NCI-H1105 (cell line): ENCODE measurements at regions not wholly inside any gene's neighbourhood (a gene's known extent, or its start where the extent isn't known, plus 50 kb on each side); places are given as distances from the start of the nearest gene placed in this dataset.

Experiments used
- DNase-seq: peaks from one replicate; lab custom pipeline; 2025; lab: John Stamatoyannopoulos, UW

DNA sequence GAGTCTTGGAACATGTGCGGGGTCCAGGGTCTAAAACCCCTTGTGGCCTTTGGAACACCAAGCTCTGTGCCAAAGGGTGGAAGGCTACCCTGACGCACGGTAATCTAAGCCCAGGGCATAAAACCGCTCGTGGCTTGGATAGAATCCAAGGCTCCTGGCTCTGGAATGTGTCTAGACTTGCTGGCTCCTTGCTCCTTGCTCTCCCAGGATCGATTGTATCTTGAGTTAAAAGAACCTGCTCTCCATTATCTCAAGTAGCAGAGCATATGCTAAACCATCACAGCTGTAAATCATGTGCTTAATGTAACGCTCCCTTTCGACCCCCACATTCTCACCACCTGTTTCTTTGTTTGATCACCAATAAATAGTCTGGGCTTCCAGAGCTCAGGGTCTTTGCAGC is 50.3 kb downstream of the TLCD4 start:
- peak; percentile 31 for DNase-seq

GRCh38 chr1:95168028-95168427 is 50.9 kb downstream of the TLCD4 start:
- DNase-seq: no peak

GRCh38 chr1:95168761-95169351 is 51.7 kb downstream of the TLCD4 start:
- no peak for DNase-seq

DNA sequence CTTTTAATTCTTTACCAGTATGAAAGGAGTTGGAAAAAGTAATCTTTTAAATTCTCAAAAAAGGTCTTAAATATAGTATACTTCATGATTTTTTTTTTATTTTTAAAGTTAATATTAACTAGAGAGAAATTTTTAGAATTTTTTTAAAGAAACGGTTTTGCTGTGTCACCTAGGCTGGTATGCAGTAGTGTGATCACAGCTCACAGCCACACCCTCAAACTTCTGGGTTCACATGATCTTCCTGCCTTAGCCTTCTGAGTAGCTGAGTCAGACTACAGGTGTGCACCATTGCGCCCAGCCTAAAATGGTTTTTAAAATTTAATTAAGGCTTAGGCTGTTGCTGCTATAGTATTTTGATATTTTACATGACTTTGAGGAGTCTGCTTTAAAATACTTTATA is 52.4 kb downstream of the TLCD4 start:
- DNase-seq: no peak

DNA sequence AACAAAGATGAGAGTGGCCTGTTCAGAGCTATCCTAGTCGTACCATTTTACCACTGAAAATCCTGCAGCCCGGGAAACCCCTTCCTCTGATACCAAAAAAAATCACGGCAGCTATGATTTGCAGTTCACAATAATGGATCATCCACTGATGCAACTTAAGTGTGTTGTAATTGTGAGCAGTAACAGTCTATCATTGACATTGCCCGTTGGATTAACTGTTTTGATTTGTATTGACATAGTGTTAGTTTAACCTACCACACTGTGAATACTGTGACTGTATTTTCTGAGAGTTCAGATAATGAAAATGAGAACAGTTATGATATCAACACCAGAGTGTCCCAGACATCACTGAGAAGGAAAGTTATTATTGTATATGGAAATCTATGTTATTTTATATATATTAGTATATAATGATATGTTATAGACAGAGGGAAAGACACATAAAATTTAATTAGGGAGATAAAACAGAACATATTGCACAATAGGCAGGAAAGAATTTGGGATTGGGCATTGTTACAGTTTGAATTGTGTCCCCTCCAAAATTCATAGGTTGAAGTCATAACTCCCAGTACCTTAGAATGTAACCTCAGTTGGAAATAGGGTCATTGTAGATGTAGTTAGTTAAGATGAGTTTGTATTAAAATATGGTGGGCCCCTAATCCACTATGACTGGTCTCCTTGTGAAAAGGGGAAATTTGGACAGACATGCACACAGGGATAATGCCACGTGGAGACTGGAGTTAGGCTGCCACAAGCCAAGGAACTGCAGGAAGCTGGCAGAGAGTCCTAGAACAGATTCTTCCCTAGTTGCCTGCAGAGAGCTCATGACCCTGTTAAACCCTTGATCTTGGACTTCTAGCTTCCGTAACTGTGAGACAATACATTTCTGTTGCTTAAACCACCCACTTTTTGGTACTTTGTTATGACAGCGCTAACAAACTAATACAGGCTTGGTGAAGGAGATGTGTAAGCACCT is 54.4 kb downstream of the TLCD4 start:
- DNase-seq: no peak

GRCh38 chr1:95176861-95177260 is 57.1 kb upstream of the RWDD3 start:
- no peak for DNase-seq

DNA sequence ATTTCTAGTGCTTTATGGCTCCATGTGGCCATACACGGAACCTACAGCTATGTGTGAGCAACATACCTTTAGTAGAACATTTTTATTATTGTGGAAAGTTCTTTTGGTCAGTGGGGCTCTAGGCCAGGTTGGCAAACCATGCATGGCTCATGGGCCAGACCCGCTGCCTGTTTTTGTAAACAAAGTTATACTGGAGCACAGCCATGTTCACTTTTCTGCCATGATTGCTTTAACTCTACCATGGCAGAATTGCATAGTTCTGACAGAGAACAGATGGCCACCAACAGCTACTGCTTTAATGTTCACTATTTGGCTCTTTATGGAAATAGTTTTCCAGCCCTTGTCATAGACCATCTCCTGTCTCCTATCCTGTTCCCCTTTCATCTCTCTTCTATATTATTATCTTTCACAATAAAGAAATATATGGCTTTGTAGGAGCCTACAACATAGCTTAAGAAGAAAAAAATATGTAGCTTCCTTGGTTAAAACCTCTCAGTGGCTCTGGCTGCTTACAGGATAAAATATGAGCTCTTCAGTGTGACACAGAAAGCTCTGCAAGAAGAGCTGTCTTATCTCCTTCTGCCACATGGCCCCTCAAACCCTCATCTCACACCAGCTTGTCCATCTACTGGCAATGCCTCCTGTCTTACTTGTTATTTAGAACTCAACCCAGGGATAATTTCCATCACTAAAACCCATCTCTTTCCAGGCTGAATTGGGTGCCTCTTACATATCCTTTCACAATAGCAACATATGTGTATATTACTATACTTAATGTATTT is 54.6 kb upstream of the RWDD3 start:
- DNase-seq: no peak

DNA sequence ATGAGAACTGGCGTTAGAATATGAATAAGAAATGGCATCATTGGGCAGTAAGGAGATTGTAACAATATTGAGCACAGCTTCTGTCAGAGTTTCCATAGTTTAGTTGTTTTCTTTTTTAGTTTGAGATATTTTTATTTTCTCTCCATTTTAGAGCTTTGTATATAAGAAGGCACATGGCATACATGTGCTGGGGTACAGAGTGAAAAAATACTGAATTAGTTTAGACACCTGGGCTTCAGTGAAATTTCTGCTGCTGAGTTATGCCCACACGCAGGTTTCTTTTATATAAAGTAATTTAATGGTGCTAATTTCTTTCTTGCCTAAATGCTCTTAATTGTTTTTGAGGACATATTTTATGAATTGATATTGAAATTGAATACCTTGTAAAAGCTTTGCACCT is 53.6 kb upstream of the RWDD3 start:
- DNase-seq: no peak

- no peak for DNase-seq
Measured at GRCh38 chr1:95181096-95181495, 52.9 kb upstream of the RWDD3 start.

- DNase-seq: no peak
Measured at GRCh38 chr1:95183952-95184351, 50.1 kb upstream of the RWDD3 start.
